Umbilical cord (tissue), 1 donor: ENCODE measurements at regions not wholly inside any gene's neighbourhood (a gene's known extent, or its start where the extent isn't known, plus 50 kb on each side); places are given as distances from the start of the nearest gene placed in this dataset.
"Not testable (repeated sequence)": the region's sequence is repeated elsewhere in the genome, so short reads cannot be mapped to it uniquely, and the experiment has no call there.

ENCODE experiments used
- DNase-seq: peaks from one replicate; pipeline ENCODE4 v3.0.0-alpha.2; 2015; ENCODE audit warnings: low spot score

- DNase-seq, result no peak
These were observed 98.7 kb downstream of the ABCC12 start for GRCh38 chr16:48057048-48057447.

- DNase-seq, result peak; percentile 50
These were observed 100.8 kb downstream of the ABCC12 start for GRCh38 chr16:48054881-48055601.

DNA sequence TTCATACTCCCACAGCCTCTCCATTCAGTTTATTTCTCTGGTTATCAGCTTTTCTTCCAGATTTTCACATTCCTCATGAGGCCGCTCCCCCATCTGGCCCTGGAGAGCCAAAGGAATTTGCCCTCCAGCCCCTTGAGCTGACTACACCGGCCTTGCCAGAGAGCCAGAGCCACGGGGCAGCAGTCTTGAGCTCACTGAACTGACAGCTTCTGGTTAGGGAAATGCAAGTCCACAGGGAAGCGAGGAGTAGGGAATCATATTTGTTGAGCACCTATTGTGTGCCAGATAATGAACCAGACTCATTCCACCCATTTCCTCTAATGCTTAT is 102.4 kb downstream of the ABCC12 start:
- DNase-seq, result no peak

- DNase-seq, result peak; percentile 71
These were observed 102.9 kb downstream of the ABCC12 start for GRCh38 chr16:48052731-48053417.

- DNase-seq, result no peak
These were observed 104.9 kb downstream of the ABCC12 start for GRCh38 chr16:48050871-48051270.

DNA sequence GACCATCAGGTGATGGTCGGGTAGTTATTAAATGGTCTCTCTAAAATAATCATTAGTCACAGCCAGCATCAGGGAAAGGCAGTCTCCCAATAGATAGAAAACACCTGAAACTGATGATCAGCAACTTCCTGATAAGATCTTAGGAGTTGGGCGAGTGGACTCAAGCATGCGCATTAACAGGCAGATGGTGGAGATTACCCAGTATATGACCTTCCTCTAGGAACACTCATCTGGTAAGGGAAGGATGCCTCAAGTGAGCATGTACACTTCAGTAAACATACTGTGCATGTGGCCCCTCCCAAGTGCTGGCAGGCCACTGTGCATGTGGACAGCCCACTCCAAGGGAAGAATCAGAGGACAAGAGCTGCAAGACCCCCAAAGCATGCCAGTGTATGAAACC is 105.9 kb downstream of the ABCC12 start:
- no peak for DNase-seq

DNA sequence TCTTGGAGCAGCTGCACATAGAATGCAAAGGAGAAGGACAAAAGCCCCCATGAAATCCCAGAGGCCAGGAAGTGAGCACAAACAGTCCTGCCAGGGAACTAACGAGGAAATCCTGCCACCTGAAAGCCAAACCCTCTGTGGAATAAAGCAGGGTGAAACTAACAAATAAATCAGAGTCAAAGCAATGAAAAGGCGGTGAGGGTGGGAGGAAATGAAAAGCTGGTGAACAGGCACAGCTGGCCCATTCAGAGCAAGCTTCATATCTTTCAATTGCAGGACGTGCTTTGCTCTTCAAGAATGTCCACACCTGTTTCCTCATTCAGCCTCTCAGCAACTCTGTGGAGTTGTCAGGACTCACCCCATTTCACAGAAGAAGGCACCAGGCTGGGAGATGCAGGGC is 108.1 kb downstream of the ABCC12 start:
- no peak for DNase-seq

DNA sequence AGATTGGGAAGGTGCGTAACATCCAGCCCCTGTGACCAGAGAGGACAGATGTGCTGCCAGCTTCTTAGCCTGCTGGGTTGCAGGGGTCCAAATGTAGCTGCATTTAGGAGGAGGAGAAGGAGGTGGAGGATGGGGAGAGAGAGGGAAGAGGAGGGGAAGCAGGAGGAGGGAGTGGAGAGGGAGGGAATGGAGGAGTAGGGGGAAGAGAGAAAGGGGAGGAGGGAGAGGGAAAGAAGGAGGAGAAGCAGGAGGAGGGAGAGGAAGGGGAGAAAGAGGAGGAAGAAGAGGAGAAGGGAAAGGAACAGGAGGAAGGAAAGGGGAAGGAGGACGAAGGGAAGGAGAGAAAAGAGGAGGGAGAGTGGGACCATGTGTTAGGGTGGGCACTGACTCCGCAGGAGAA is 108.6 kb downstream of the ABCC12 start:
- DNase-seq, result no peak

GRCh38 chr16:48044117-48044516 is 111.7 kb downstream of the ABCC12 start:
- DNase-seq, result no peak

DNA sequence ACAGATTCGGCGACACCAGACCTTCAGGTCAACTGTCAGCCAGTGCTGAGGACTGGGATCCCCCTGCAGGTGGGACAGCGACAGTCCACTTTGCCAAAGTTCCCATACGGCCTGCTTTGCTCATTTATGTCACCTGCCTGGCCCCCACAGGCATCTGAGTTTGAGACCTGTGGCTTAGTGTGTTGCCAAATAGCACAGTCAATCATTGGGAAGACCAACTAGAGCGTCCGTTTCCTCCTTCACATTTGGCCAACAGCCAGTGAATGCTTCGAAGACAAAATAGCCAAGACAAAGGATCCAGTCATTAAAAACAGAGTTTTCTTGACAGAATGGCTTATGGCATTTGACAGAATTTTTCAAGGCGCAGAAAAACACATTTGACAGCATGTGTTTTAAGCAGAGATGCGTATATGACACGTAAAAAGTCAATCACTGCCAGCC is 113.8 kb downstream of the ABCC12 start:
- no peak for DNase-seq

DNA sequence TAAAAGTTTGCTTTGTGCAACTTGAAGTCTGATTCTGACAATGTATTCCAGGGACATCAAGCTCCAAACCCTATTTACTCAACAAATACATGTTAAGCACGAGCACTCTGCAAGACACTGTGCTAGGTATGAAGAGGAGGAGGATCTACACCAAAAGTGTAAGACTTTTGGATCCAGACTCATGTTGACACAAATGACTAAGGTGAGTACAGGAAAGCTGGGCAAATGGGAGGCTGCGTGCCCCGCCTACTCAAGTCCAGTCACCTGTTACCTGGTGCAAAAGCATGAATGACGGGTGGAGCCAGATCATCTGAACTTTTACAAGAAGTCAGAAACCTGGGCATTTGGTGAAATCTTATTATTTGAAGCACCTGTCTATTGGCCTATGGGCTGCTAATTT is 120.7 kb downstream of the ABCC12 start:
- DNase-seq, result no peak

DNA sequence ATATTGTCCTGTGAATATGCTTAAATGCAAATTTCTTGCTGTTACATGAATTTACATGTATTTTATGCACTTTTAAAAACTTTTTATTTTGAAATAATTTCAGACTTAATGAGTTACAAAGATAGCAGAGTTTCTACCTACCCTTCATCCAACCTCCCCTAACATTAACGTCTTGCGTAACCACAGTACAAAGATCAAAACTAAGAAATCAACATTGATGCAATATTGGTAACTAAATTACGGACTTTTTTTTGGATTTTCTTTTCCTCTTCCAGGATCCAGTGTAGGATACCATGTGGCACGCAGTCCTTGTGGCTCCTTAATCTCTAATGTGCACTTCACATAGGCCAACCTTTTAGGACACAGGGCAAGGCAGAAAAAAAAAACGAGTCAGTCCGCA is 124.9 kb downstream of the ABCC12 start:
- no peak for DNase-seq

GRCh38 chr16:48029768-48030167 is 126.0 kb downstream of the ABCC12 start:
- no peak for DNase-seq

DNA sequence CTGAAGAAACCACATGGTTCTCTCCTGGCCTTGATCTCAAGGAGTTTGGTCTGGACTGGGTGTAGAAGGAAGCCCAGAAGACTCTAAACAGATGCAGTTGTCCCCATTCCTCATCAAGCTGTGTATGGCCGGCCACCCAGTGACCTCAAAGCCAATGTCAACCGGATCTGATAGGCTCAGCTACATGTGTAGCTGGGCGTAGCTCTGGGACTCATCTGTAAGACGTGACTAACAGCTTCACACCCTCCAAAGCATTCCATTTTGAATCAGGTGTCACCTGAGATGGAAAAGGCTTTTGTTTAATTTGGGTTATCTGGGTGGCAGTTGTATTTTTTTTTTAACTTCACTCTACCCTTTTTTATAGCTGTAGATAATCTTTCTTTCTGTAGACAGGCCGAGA is 130.4 kb downstream of the ABCC12 start:
- no peak for DNase-seq

- no peak for DNase-seq
These were observed 131.8 kb downstream of the ABCC12 start for GRCh38 chr16:48024042-48024441.

GRCh38 chr16:48022496-48022895 is 133.3 kb downstream of the ABCC12 start:
- DNase-seq, result no peak

- not testable (repeated sequence) for DNase-seq
These were observed 135.2 kb downstream of the ABCC12 start for GRCh38 chr16:48020617-48021016.

DNA sequence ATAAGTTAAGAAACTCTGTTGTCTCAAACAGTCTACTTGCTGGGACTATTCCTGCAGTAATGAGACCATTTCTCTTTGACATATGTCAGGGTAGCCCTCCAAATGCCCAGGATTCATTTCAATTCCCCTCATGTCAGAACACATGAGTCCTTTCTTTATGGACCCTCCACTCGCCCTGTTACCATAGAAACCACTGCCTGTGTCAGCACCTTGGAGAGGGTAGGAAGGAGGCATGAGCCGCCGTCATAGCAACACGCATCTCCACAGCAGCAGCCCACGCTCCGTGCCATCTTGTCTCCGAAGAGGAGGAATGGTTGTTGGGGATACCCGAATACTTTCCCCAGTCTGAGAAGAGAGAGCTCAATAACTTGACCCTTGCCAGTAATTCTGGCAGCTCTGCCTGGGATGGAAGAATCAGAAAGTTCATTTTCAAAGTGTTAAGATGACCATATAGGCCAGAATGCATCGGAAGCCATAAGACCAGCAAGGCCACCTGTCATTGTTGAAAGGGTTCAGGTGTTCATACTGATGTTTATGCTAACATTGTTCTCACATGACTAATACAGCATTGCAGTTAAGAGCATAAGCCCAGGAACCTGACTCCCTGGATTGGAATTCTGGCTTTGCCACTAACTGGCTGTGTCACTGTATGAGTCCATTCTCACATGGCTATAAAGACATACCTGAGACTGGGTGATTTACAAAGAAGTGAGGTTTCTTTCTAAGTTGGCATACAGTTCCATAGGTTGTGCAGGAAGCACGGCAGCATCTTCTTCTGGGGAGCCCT is 141.3 kb downstream of the ABCC12 start:
- no peak for DNase-seq

DNA sequence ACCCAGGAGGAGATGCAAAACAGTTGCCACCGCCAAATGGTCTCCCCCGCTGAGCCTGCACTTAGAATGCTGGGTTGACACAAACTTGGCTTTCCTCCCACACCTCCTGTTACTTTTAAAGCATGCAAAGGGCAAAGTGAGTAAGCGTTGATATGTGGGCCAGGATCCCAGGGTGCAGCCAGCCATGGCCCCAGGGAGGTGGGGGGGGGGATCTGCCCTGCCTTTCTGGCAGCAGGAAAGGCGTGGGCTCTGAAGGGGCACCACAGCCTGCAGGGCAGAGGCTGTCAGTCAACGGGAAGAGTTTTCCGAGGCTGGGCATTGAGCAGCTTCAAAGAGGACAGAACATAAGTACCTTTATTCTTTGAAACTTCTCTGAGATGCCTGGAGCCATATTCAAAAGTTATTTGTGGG is 142.3 kb downstream of the ABCC12 start:
- no peak for DNase-seq

- peak; percentile 38 for DNase-seq
These were observed 143.7 kb downstream of the ABCC12 start for GRCh38 chr16:48011878-48012658.

DNA sequence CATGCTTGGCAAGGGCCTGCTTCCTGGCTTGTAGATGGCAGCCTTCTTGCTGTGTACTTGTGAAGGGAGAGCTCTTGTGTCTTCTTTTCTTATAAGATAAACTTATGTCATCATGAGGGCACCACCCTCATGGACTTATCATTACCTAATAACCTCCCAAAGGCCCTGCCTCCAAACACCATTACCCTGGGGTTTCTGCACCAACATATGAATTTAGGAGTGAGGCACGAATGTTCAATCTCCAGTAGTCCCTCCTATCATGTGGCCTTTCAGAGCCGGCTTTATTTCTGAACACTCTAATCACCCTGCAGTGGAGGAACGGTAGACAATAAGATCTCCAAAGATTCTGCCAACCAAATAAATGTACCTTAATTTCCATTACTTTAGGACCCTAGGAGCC is 144.3 kb downstream of the ABCC12 start:
- DNase-seq, result no peak

DNA sequence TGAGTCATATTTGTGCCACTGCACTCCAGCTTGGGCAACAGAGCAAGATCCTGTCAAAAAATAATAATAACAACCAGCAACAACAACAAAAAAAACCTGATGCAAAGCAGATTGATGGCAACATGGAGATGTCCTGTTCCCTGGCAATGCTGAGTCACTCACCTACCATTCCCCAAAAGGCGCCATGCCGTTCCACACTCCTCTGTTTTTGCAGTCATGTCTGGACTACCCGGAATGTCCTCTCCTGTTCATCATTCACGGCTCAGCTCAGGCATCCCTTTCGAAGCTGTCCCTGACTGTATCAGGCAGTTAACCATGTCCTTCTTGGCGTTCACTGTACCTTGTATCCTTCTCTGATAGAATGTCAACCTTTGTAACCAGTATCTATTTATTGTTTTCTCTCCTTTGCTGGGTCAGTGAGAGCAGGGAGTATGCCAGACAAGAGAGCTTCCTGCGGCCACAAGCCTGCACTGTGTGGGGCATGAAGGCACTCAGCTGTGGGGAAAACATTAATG is 147.7 kb downstream of the ABCC12 start:
- no peak for DNase-seq
